NT2/D1 (cell line): ENCODE measurements at regions not wholly inside any gene's neighbourhood (a gene's known extent, or its start where the extent isn't known, plus 50 kb on each side); places are given as distances from the start of the nearest gene placed in this dataset.
"Not testable (repeated sequence)": the region's sequence is repeated elsewhere in the genome, so short reads cannot be mapped to it uniquely, and the experiment has no call there.

Source experiments
- DNase-seq: peaks from one replicate; pipeline ENCODE4 v3.0.0-alpha.2; 2011; ENCODE audit warnings: low read depth, low spot score
- H3K27me3 ChIP-seq: 2 replicates; pipeline ENCODE4 v1.6.0; 2011; ENCODE audit warnings: mild to moderate bottlenecking; ENCODE audit not compliant: insufficient read length, insufficient read depth
- H3K36me3 ChIP-seq: 2 replicates; pipeline ENCODE4 v1.6.1; 2011; ENCODE audit warnings: mild to moderate bottlenecking, low read length, mixed read lengths; ENCODE audit not compliant: insufficient read depth, insufficient read length
- H3K4me1 ChIP-seq: 2 replicates; pipeline ENCODE4 v1.5.1; 2011; ENCODE audit not compliant: insufficient read depth, insufficient read length
- H3K4me3 ChIP-seq: 2 replicates; pipeline ENCODE4 v1.5.1; 2011; ENCODE audit warnings: low read depth; ENCODE audit not compliant: insufficient read length
- H3K9ac ChIP-seq: 2 replicates; pipeline ENCODE4 v1.6.0; 2011; ENCODE audit warnings: low read depth; ENCODE audit not compliant: insufficient read length
- H3K9me3 ChIP-seq: 2 replicates; pipeline ENCODE4 v1.5.1; 2011; ENCODE audit warnings: mild to moderate bottlenecking, low read length; ENCODE audit not compliant: insufficient read depth
- SUZ12 ChIP-seq: IDR thresholded peaks from 2 replicates; pipeline ENCODE4 v1.6.1; 2011; ENCODE audit not compliant: insufficient read length, insufficient read depth; ENCODE audit errors: extremely low read depth
- YY1 ChIP-seq: IDR thresholded peaks from 2 replicates; pipeline ENCODE4 v1.6.1; 2011; ENCODE audit not compliant: insufficient read length, insufficient read depth
- ZNF274 ChIP-seq: IDR thresholded peaks from 2 replicates; pipeline ENCODE4 v1.6.1; 2011; ENCODE audit warnings: mild to moderate bottlenecking, low read depth, low read length

DNA sequence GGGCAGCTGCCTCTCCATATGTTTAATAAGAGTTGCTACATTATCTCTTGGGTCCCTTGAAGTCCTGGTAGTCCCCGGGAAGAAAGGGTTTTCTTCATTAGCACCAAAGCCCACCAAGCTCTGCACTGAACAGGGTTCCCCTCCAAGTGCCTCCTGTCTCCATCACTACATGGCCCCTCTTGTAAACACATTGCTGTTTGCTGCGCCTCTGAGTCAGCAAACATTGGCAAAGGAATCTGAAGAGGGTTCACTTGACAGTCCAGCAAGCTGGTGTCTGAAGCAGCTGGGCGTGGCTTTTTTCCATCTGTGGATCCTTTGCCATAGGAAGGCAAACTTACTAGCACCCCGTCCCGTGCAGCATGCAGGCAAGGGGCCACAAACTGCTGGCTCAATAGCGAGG lies 82.8 kb downstream of the TEX51 start:
- no peak overlapping the region for H3K4me3 ChIP-seq
- H3K36me3 ChIP-seq: no peaks in the 10 kb centered on the region
- no peaks in the 10 kb centered on the region for H3K9me3 ChIP-seq
- no peak for DNase-seq
- H3K9ac ChIP-seq: no peak overlapping the region
- peaks cover 4% of the 10 kb centered on the region for H3K27me3 ChIP-seq
- no peaks in the 10 kb centered on the region for H3K4me1 ChIP-seq
- TF ChIP-seq YY1 (no peak), ZNF274 (no peak), SUZ12 (no peak)

DNA sequence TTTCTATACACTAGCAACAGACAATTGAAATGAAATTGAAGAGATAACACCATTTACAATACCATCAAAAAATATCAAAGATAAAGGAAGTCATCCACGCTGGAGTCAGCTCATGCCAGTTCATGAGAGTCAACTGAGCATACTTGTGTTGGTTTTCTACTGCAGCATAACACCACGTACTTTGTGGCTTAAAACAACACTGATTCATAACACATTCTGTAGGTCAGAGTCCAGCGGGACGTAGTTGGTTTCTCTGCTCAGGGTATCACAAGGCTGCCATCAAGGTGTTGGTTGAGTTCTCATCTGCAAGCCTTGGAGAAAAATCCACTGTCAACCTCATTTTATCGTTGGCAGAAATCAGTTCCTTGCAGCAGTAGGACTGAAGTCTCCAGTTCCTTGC lies 84.2 kb downstream of the TEX51 start:
- TF ChIP-seq SUZ12 (no peak), ZNF274 (no peak), YY1 (no peak)
- DNase-seq: no peak
- H3K36me3 ChIP-seq: no peaks in the 10 kb centered on the region

DNA sequence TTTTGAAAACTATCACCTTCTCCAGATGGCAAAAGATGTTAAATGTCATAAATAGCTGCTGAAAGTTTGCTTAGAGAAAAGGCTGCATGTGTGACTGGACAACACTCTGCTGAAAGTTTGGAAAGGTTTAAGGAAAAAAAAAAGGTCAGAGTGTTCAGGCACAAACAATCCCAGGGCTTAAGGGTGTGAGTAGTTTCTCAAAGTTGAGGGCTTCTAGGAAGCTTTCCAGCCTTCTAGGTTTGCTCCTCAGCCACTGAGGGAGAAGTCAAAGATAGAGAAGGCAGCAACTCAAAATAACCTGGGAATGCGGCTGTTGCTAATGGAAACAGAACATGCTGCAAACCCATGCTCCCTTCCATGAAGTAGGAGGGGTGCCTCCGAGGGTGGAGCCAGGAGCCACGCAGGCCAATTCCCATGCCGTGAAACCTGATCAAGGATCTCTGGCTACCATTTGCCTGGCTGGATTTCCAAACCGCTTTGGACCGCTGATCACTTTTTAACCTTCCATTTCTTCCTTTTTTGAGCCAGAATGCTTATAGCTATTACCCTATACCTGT lies 88.0 kb downstream of the TEX51 start:
- DNase-seq: no peak
- Histone ChIP-seq H3K4me1 (peaks cover 4% of the 10 kb centered on the region), H3K36me3 (no peaks in the 10 kb centered on the region), H3K27me3 (no peaks in the 10 kb centered on the region), H3K9ac (no peak overlapping the region), H3K4me3 (no peak overlapping the region), H3K9me3 (no peaks in the 10 kb centered on the region)
- TF ChIP-seq ZNF274 (no peak), SUZ12 (no peak), YY1 (no peak)

More for the DNA sequence above, 84.2 kb downstream of the TEX51 start:
- Histone ChIP-seq H3K9me3 (no peaks in the 10 kb centered on the region), H3K4me1 (no peaks in the 10 kb centered on the region), H3K9ac (no peak overlapping the region), H3K27me3 (peaks cover 4% of the 10 kb centered on the region), H3K4me3 (no peak overlapping the region)

DNA sequence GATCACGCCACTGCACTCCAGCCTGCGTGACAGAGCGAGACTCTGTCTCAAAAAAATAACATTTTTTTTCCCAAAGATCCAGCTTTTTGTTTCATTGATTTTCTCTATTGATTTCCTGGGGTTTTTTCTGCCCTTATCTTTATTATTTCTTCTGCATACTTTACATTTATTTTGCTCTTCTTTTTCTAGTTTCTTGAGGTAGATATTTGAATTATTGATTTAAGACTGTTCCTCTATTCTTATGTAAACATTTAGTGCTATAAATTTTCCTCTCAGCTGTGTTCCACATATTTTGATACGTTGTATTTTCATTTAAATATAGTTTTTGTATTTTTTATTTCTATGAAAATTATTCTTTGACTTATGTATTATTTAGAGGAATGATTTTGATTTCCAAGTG lies 89.8 kb downstream of the TEX51 start:
- TF ChIP-seq YY1 (no peak), ZNF274 (no peak), SUZ12 (no peak)
- Histone ChIP-seq H3K9me3 (no peaks in the 10 kb centered on the region), H3K4me3 (no peak overlapping the region), H3K36me3 (no peaks in the 10 kb centered on the region), H3K27me3 (no peaks in the 10 kb centered on the region), H3K9ac (no peak overlapping the region), H3K4me1 (peaks cover 4% of the 10 kb centered on the region)
- no peak for DNase-seq

DNA sequence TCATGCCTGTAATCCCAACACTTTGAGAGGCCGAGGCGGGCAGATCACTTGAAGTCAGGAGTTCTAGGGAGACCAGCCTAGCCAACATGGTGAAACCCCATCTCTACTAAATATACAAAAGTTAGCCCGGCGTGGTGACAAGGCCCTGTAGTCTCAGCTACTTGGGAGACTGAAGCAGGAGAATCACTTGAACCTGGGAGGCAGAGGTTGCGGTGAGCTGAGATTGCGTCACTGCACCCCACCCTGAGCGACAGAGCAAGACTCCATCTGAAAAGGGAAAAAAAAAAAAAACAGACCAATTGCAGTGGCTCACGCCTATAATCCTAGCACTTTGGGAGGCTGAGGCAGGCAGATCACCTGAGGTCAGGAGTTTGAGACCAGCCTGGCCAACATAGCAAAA lies 90.4 kb downstream of the TEX51 start:
- H3K27me3 ChIP-seq, H3K9me3 ChIP-seq, H3K9ac ChIP-seq, H3K4me1 ChIP-seq, DNase-seq, H3K36me3 ChIP-seq, H3K4me3 ChIP-seq: not testable (repeated sequence)

DNA sequence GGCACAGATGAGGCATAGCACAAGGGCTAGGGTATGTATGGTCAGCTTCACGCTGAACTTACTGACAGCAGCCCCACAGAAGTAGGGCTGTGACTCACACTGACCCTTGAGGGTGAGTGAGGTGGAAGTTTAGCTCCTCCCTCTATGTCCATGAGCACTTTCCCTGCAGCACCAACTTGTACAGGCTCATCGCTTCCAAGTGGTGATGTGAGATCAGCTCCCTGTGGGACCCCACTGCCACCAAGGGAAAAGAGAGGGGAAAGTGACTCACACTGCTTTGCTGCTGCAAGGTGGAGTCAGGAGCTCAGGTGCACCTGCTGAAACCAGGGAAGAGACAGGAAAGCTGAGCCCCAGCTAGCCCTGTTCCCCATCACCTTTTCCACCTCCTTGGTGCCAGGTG lies 91.5 kb downstream of the TEX51 start:
- H3K4me1 ChIP-seq: peaks cover 4% of the 10 kb centered on the region
- H3K9ac ChIP-seq: no peak overlapping the region
- TF ChIP-seq ZNF274 (no peak), YY1 (no peak), SUZ12 (no peak)

DNA sequence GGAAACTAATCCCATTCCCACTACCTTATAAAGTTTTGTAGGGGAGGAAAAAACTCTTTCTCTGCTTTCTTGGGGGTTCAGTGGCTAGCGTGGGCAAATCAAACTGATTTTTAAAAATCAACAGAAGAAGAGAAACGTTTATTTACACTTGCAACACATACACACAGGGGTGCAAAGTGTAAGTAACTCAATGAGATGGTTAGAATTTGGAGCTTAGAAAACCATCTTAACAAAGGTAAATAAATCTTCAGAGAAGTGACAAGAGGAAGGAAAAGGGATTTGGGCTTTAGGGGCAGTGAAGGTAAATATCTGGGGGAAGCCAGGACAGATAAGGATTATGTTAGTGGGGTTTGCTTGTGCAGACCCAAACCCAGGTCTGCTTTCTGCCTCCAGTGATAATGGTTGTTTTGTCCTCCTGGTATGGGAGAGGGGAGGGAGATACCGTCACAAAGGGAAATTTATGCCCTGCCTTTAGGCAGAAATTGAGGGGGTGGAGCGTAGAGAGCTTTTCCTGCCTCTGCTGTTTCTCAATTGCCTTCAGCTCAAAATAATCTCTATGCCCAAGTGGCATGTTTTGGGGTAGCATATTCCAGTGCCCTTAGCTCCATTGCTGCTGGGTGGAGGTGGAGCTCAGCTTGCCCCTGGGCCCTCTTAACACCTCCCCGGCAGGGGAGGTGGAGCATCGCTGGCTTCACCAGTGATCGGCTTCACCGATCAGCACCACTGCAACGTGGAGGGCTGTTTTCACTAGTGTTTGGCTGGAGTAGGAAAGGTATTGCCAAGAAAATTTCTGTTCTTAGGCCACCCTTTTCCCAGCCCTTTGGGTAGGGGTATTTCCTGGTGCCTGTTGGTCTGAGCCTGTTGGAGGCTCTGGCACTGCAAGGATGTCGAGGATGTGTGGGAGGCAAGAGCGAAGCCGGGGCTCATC lies 92.2 kb downstream of the TEX51 start:
- no peaks in the 10 kb centered on the region for H3K36me3 ChIP-seq
- H3K9me3 ChIP-seq: no peaks in the 10 kb centered on the region
- H3K4me1 ChIP-seq: peaks cover 4% of the 10 kb centered on the region
- no peaks in the 10 kb centered on the region for H3K27me3 ChIP-seq
- TF ChIP-seq YY1: no peak
- TF ChIP-seq ZNF274: no peak
- TF ChIP-seq SUZ12: no peak
- no peak overlapping the region for H3K9ac ChIP-seq
- DNase-seq: no peak
- H3K4me3 ChIP-seq: no peak overlapping the region

More for the DNA sequence above, 91.5 kb downstream of the TEX51 start:
- no peak overlapping the region for H3K4me3 ChIP-seq
- no peaks in the 10 kb centered on the region for H3K27me3 ChIP-seq
- H3K36me3 ChIP-seq: no peaks in the 10 kb centered on the region
- DNase-seq: no peak
- no peaks in the 10 kb centered on the region for H3K9me3 ChIP-seq
